HEK293 (cell line): ENCODE measurements at regions not wholly inside any gene's neighbourhood (a gene's known extent, or its start where the extent isn't known, plus 50 kb on each side); places are given as distances from the start of the nearest gene placed in this dataset.

Experiments
- CTCF ChIP-seq: fragments of 450-650 bp; formaldehyde crosslinking; IDR thresholded peaks from 2 replicates; pipeline ENCODE4 v1.5.1; 2016; ENCODE audit warnings: missing biosample characterization, missing genetic modification characterization
- MYNN ChIP-seq: fragments of 450-650 bp; formaldehyde crosslinking; IDR thresholded peaks from 2 replicates; pipeline ENCODE4 v1.5.1; 2016; ENCODE audit warnings: missing biosample characterization, missing genetic modification characterization, borderline replicate concordance
- PATZ1 ChIP-seq: fragments of 450-650 bp; formaldehyde crosslinking; IDR thresholded peaks from 2 replicates; pipeline ENCODE4 v1.5.1; 2016; ENCODE audit warnings: missing biosample characterization, missing genetic modification characterization
- ZBTB1 ChIP-seq: fragments of 450-650 bp; formaldehyde crosslinking; IDR thresholded peaks from 2 replicates; pipeline ENCODE4 v1.5.1; 2016; ENCODE audit warnings: missing biosample characterization, missing genetic modification characterization
- ZBTB21 ChIP-seq: fragments of 450-650 bp; formaldehyde crosslinking; IDR thresholded peaks from 2 replicates; pipeline ENCODE4 v1.5.1; 2017; ENCODE audit warnings: missing biosample characterization, missing genetic modification characterization
- ZBTB48 ChIP-seq: fragments of 450-650 bp; formaldehyde crosslinking; IDR thresholded peaks from 2 replicates; pipeline ENCODE4 v1.5.1; 2016; ENCODE audit warnings: missing biosample characterization, missing genetic modification characterization
- ZBTB49 ChIP-seq: fragments of 450-650 bp; formaldehyde crosslinking; IDR thresholded peaks from 2 replicates; pipeline ENCODE4 v1.5.1; 2016; ENCODE audit warnings: missing biosample characterization, missing genetic modification characterization, low read depth
- ZFP41 ChIP-seq: fragments of 450-650 bp; formaldehyde crosslinking; IDR thresholded peaks from 2 replicates; pipeline ENCODE4 v1.5.1; 2016; ENCODE audit warnings: missing biosample characterization, missing genetic modification characterization, borderline replicate concordance
- ZNF248 ChIP-seq: fragments of 450-650 bp; formaldehyde crosslinking; IDR thresholded peaks from 2 replicates; pipeline ENCODE4 v1.5.1; 2017; ENCODE audit warnings: missing biosample characterization, missing genetic modification characterization
- ZNF274 ChIP-seq, 2 experiments: fragments of 200-500 bp in 1 of 2; fragments of 450-650 bp in 1 of 2; sonication (Bioruptor generic) in 1 of 2; formaldehyde crosslinking in 1 of 2; IDR thresholded peaks; 2 replicates each; pipeline versions ENCODE4 v1.5.1 to v1.6.1; 2014 to 2016; ENCODE audit warnings: borderline replicate concordance in 1 of 2, inconsistent platforms in 1 of 2, low read length in 1 of 2, missing biosample characterization in 1 of 2, missing genetic modification characterization in 1 of 2
- ZNF48 ChIP-seq: fragments of 450-650 bp; formaldehyde crosslinking; IDR thresholded peaks from 2 replicates; pipeline ENCODE4 v1.5.1; 2016; ENCODE audit warnings: missing biosample characterization, missing genetic modification characterization
- ZNF830 ChIP-seq: fragments of 450-650 bp; IDR thresholded peaks from 2 replicates; pipeline ENCODE4 v1.5.0; 2018; ENCODE audit warnings: missing biosample characterization, missing genetic modification characterization, low read depth, mild to moderate bottlenecking, moderate library complexity

GRCh38 chr6:26214803-26215584 is 127.8 kb downstream of the HFE start:
- TF ChIP-seq ZBTB21 (tag by site-specific recombination) (no peak), MYNN (tag by site-specific recombination) (no peak), ZNF248 (tag by site-specific recombination) (no peak), ZBTB49 (tag by site-specific recombination) (no peak), CTCF (tag by site-specific recombination) (no peak), ZBTB48 (tag by site-specific recombination) (no peak), PATZ1 (tag by site-specific recombination) (no peak), ZNF274 (IDR thresholded peaks at IDR 0.05; ENCODE audit: low read length) (no peak), ZNF274 (tag by site-specific recombination; IDR thresholded peaks at IDR 0.05; ENCODE audit: borderline replicate concordance) (no peak), ZBTB1 (tag by site-specific recombination) (no peak), ZFP41 (no peak), ZNF830 (tag by site-specific recombination) (no peak), ZNF48 (tag by site-specific recombination) (no peak)
